Keratinocyte (primary cell): ENCODE measurements at regions not wholly inside any gene's neighbourhood (a gene's known extent, or its start where the extent isn't known, plus 50 kb on each side); places are given as distances from the start of the nearest gene placed in this dataset.

Source experiments
- DNase-seq: peaks from one replicate; pipeline ENCODE4 v3.0.0-alpha.2; 2011; ENCODE audit warnings: low read depth, missing footprints, low spot score
- FAIRE-seq: peaks from 2 replicates; lab custom pipeline; 2011; peaks lifted over from hg19 to GRCh38; lab: Jason Lieb, UNC
- H2AFZ ChIP-seq: 2 replicates; pipeline ENCODE4 v1.6.0; 2012; ENCODE audit warnings: low read length, control low read depth, inconsistent platforms; ENCODE audit not compliant: control insufficient read depth
- H3K27ac ChIP-seq: 2 replicates; pipeline ENCODE4 v1.5.1; 2011; ENCODE audit warnings: low read length; ENCODE audit not compliant: control insufficient read depth, insufficient read depth
- H3K27me3 ChIP-seq: 3 replicates; pipeline ENCODE4 v1.6.0; 2011; ENCODE audit warnings: low read length; ENCODE audit not compliant: control insufficient read depth, insufficient read depth; ENCODE audit errors: extremely low read depth
- H3K36me3 ChIP-seq, 2 experiments: 2 replicates in 1 of 2; 3 replicates in 1 of 2; pipeline ENCODE4 v1.5.1; 2011; ENCODE audit warnings: low read length in 2 of 2, mild to moderate bottlenecking in 1 of 2; ENCODE audit not compliant: control insufficient read depth in 2 of 2, insufficient read depth in 2 of 2; ENCODE audit errors: extremely low read depth in 1 of 2
- H3K4me1 ChIP-seq: 3 replicates; pipeline ENCODE4 v1.5.1; 2011; ENCODE audit warnings: low read length; ENCODE audit not compliant: control insufficient read depth, insufficient read depth; ENCODE audit errors: extremely low read depth
- H3K4me2 ChIP-seq: 3 replicates; pipeline ENCODE4 v1.6.0; 2011; ENCODE audit warnings: low read depth, low read length; ENCODE audit not compliant: control insufficient read depth, insufficient read depth; ENCODE audit errors: extremely low read depth
- H3K4me3 ChIP-seq, 3 experiments: fragments of 200-600 bp in 1 of 3; sonication (generic) in 1 of 3; 2 replicates in 2 of 3; 3 replicates in 1 of 3; pipeline ENCODE4 v1.5.1; 2011 to 2016; ENCODE audit warnings: low read length in 3 of 3, mild to moderate bottlenecking in 3 of 3, control low read depth in 2 of 3, inconsistent platforms in 1 of 3, low read depth in 1 of 3, mixed read lengths in 1 of 3, mixed run types in 1 of 3, moderate library complexity in 1 of 3; ENCODE audit not compliant: control insufficient read depth in 2 of 3, insufficient read depth in 2 of 3; ENCODE audit errors: extremely low read depth in 1 of 3
- H3K79me2 ChIP-seq: 2 replicates; pipeline ENCODE4 v1.6.0; 2012; ENCODE audit warnings: low read length; ENCODE audit not compliant: control insufficient read depth, insufficient read depth
- H3K9ac ChIP-seq: 3 replicates; pipeline ENCODE4 v1.6.0; 2011; ENCODE audit warnings: low read length; ENCODE audit not compliant: control insufficient read depth, insufficient read depth; ENCODE audit errors: extremely low read depth
- H3K9me1 ChIP-seq: 3 replicates; pipeline ENCODE4 v1.6.0; 2011; ENCODE audit warnings: low read length; ENCODE audit not compliant: control insufficient read depth, insufficient read depth; ENCODE audit errors: extremely low read depth
- H3K9me3 ChIP-seq: 2 replicates; pipeline ENCODE4 v1.5.1; 2012; ENCODE audit warnings: low read depth, low read length; ENCODE audit not compliant: control insufficient read depth
- H4K20me1 ChIP-seq: 3 replicates; pipeline ENCODE4 v1.6.0; 2011; ENCODE audit warnings: low read length; ENCODE audit not compliant: control insufficient read depth, insufficient read depth; ENCODE audit errors: extremely low read depth
- EZH2 ChIP-seq: IDR thresholded peaks from one replicate; pipeline ENCODE4 v1.6.1; 2012; ENCODE audit warnings: inconsistent platforms, mild to moderate bottlenecking, low read length, moderate library complexity
- dilution Hi-C: fragments of 300-500 bp; cut with MboI; formaldehyde crosslinking; loops from one replicate; pipeline ENCODE4 v1.7.0; 2020; ENCODE audit warnings: low sequenced_read_pairs; ENCODE audit not compliant: extremely low pct_ligation_motif_present
- TF ChIP-seq, protein P1 (sequence below), 3 experiments: IDR thresholded peaks in 1 of 3; conservative IDR thresholded peaks in 1 of 3; optimal IDR thresholded peaks in 1 of 3; 2 replicates in 2 of 3; 3 replicates in 1 of 3; pipeline versions ENCODE3 to v1.5.1; 2011; ENCODE audit warnings: low read length in 3 of 3, mild to moderate bottlenecking in 3 of 3, moderate library complexity in 2 of 3, control low read depth in 1 of 3, inconsistent platforms in 1 of 3; ENCODE audit not compliant: insufficient read depth in 2 of 3; ENCODE audit errors: extremely low read depth in 1 of 3

DNA sequence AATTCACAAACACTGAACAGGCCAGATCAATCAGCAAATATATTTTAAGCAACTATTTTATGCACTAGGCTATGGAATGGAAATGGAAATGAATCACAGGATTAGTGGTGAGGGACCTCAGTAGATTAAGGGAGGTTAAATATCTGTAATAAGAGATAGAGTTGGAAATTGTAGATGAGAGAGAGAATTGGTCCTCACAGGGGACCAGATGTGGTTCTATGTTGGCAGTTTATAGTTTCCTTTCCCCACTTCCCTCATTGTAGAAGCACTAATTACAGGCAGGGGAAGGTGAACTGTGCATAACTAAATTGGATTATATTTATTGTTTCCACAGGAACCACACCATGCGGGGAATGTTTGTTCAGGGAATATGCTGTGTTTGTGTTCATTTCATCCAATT, 496.2 kb downstream of the ARHGEF28 start:
- no peak overlapping the region for H2AFZ ChIP-seq
- no peaks in the 10 kb centered on the region for H4K20me1 ChIP-seq
- H3K27me3 ChIP-seq, result no peaks in the 10 kb centered on the region
- H3K9me3 ChIP-seq, result no peaks in the 10 kb centered on the region
- no peak overlapping the region for H3K27ac ChIP-seq
- H3K4me3 ChIP-seq, result no peak overlapping the region
- H3K36me3 ChIP-seq, result no peaks in the 10 kb centered on the region
- H3K9me1 ChIP-seq, result no peaks in the 10 kb centered on the region
- no peak overlapping the region for H3K9ac ChIP-seq
- TF ChIP-seq, protein P1, sequence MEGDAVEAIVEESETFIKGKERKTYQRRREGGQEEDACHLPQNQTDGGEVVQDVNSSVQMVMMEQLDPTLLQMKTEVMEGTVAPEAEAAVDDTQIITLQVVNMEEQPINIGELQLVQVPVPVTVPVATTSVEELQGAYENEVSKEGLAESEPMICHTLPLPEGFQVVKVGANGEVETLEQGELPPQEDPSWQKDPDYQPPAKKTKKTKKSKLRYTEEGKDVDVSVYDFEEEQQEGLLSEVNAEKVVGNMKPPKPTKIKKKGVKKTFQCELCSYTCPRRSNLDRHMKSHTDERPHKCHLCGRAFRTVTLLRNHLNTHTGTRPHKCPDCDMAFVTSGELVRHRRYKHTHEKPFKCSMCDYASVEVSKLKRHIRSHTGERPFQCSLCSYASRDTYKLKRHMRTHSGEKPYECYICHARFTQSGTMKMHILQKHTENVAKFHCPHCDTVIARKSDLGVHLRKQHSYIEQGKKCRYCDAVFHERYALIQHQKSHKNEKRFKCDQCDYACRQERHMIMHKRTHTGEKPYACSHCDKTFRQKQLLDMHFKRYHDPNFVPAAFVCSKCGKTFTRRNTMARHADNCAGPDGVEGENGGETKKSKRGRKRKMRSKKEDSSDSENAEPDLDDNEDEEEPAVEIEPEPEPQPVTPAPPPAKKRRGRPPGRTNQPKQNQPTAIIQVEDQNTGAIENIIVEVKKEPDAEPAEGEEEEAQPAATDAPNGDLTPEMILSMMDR (optimal IDR thresholded peaks at IDR 0.05 in 1 of 3, IDR thresholded peaks at IDR 0.05 in 1 of 3, conservative IDR thresholded peaks at IDR 0.05 in 1 of 3; ENCODE audit: extremely low read depth in 1 of 3, insufficient read depth in 2 of 3, low read length in 3 of 3), result no peak
- TF ChIP-seq EZH2, result no peak
- no peak for DNase-seq
- dilution Hi-C loops, result no loop called here
- peaks cover 10% of the 10 kb centered on the region for H3K4me1 ChIP-seq
- no peak for FAIRE-seq
- H3K4me2 ChIP-seq, result no peak overlapping the region
- H3K79me2 ChIP-seq, result no peaks in the 10 kb centered on the region

DNA sequence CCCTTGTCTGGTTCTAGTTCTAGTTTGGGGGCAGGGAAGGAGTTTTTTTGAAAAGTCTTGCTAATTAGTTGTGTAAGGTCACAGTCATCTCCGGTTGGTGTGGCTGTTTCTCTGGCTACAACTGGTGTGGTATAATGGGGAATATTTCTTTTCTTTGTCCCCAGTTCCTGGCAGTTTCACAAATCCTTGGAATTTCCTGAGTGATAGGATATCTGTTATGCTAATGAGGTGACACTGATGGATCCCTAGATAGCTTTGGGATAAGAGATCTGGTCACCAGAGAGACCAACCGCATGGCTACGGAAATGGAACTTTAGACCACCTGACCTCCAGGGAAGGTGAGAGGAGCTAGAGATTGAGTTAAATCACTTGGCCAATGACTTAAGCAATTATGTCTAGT, 494.6 kb downstream of the ARHGEF28 start:
- Histone ChIP-seq H4K20me1 (no peaks in the 10 kb centered on the region), H3K27me3 (no peaks in the 10 kb centered on the region), H3K4me3 (no peak overlapping the region), H3K9ac (no peak overlapping the region), H2AFZ (no peak overlapping the region), H3K27ac (no peak overlapping the region), H3K9me1 (no peaks in the 10 kb centered on the region), H3K36me3 (no peaks in the 10 kb centered on the region), H3K79me2 (no peaks in the 10 kb centered on the region), H3K9me3 (no peaks in the 10 kb centered on the region), H3K4me2 (no peak overlapping the region), H3K4me1 (no peaks in the 10 kb centered on the region)
- no peak for FAIRE-seq
- no peak for DNase-seq
- TF ChIP-seq, protein P1 (optimal IDR thresholded peaks at IDR 0.05 in 1 of 3, IDR thresholded peaks at IDR 0.05 in 1 of 3, conservative IDR thresholded peaks at IDR 0.05 in 1 of 3; ENCODE audit: extremely low read depth in 1 of 3, insufficient read depth in 2 of 3, low read length in 3 of 3), result no peak
- TF ChIP-seq EZH2, result no peak
- dilution Hi-C loops, result no loop called here
